ENCODE measurements at regions not wholly inside any gene's neighbourhood (a gene's known extent, or its start where the extent isn't known, plus 50 kb on each side); places are given as distances from the start of the nearest gene placed in this dataset.

GRCh38 chr15:35691891-35692867 lies 146.2 kb upstream of the DPH6 start:
- TF ChIP-seq CTCF (IDR thresholded peaks at IDR 0.05), result no peak
- TF ChIP-seq POLR2A (IDR thresholded peaks at IDR 0.05), result no peak
- TF ChIP-seq POLR2AphosphoS5 (IDR thresholded peaks at IDR 0.05; ENCODE audit: insufficient read depth in 1 of 2, low read depth in 1 of 2), result no peak

All from vagina (tissue), 2 donors.